ENCODE measurements at regions not wholly inside any gene's neighbourhood (a gene's known extent, or its start where the extent isn't known, plus 50 kb on each side); places are given as distances from the start of the nearest gene placed in this dataset.
"Not testable (repeated sequence)": the region's sequence is repeated elsewhere in the genome, so short reads cannot be mapped to it uniquely, and the experiment has no call there.

DNA sequence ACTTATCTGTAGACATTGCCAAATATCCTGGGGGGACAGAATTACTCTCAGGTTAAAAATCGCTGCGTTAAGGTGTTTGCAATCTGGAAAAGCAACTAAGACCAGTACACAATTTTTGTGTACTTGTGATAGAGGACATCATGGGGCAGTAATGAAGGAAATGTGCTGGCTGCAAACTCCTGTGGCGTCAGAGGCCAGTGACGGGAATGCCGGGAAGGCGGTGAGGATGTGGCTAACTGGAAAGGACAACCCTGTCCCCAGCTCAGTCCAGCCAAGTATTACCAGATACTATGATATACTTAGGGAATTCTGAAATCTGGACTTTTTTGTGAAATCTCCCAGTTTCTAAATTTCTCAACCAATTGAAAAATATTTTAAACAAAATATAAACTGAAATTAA lies 103.1 kb upstream of the NANOS1 start:
- Histone ChIP-seq H3K9ac (no peak overlapping the region), H4K20me1 (no peaks in the 10 kb centered on the region), H3K4me3 (no peak overlapping the region), H3K4me2 (0 out of 22 replicates have a peak overlapping the region, but pooled peaks of 1 of the 11 experiments have one; percentile 30), H3K27ac (peak overlapping the region in 1 of 11 experiments; percentile 63; a peak in 2 of 22 replicates), H3K4me1 (peaks cover 0 to 18% (median 0%) of the 10 kb centered on the region in 10 experiments; a peak in 5 of 20 replicates), H3K27me3 (no peaks in the 10 kb centered on the region), H3K9me3 (replicated peaks in 1 of 11) (peaks cover 28 to 37% (median 30%) of the 10 kb centered on the region in 11 experiments), H3K36me3 (no peaks in the 10 kb centered on the region)
- no peak for TF ChIP-seq Cebpa-rat (IDR thresholded peaks at IDR 0.05)

DNA sequence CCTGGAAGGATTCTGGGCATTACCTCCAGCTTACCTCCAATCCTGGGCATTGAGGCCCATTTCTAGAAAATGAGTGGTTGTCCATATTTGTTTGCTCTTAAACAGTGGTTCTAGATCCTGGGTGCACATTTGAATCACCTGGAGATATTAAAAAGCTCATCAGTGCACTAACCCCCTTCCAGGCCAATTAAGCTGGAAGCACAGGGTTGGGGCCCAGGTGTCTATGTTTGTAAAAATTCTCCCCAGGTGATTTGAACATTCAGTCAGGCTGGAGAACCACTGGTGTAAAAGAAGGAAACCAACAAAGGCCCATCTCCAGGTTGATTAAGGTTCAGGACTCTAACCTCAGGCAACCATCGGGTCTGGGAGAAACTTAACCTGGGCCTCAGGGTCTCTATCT lies 102.6 kb upstream of the NANOS1 start:
- no peak for TF ChIP-seq Cebpa-rat (IDR thresholded peaks at IDR 0.05)
- Histone ChIP-seq H3K4me2 (peak overlapping the region in 2 of 11 experiments; percentile 30 to 60; a peak in 4 of 22 replicates), H3K27ac (peak overlapping the region in 2 of 11 experiments; percentile 63 to 67; a peak in 3 of 22 replicates), H3K27me3 (no peaks in the 10 kb centered on the region), H3K4me1 (peaks cover 0 to 18% (median 0%) of the 10 kb centered on the region in 10 experiments; a peak in 5 of 20 replicates), H3K36me3 (0 out of 22 replicates have a peak, but pooled peaks cover 0 to 2% (median 0%) of the 10 kb centered on the region in 11 experiments), H4K20me1 (no peaks in the 10 kb centered on the region), H3K9ac (no peak overlapping the region), H3K9me3 (replicated peaks in 1 of 11) (peaks cover 32 to 42% (median 35%) of the 10 kb centered on the region in 11 experiments), H3K4me3 (no peak overlapping the region)

DNA sequence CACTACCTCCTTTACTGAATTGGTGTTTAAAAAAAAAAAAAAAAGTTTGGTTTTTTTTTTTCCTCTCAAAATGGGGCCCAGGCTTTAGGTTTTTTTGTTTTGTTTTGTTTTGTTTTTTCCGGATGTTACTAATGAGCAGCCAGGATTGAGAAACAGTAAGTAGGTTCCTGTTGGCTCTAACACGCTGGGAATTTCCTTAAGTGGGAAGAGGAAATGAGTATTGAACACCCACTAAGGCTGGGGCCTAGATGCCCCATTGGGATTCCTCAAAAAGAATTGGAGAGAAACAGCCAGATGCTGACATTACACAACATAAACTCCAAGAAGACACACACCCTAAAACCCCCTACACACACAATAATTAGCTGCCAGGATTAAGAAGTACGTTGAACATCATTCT lies 102.2 kb upstream of the NANOS1 start:
- Histone ChIP-seq H3K27me3 (no peaks in the 10 kb centered on the region), H3K36me3 (0 out of 22 replicates have a peak, but pooled peaks cover 0 to 6% (median 0%) of the 10 kb centered on the region in 11 experiments), H3K9me3 (replicated peaks in 1 of 11) (peaks cover 37 to 46% (median 39%) of the 10 kb centered on the region in 11 experiments), H4K20me1 (no peaks in the 10 kb centered on the region), H3K9ac (no peak overlapping the region), H3K4me2 (peak overlapping the region in 3 of 11 experiments; percentile 29 to 60 (median 30); a peak in 4 of 22 replicates), H3K4me1 (peaks cover 0 to 18% (median 0%) of the 10 kb centered on the region in 10 experiments; a peak in 5 of 20 replicates), H3K4me3 (no peak overlapping the region), H3K27ac (peak overlapping the region in 2 of 11 experiments; percentile 63 to 67; a peak in 3 of 22 replicates)
- no peak for TF ChIP-seq Cebpa-rat (IDR thresholded peaks at IDR 0.05)

DNA sequence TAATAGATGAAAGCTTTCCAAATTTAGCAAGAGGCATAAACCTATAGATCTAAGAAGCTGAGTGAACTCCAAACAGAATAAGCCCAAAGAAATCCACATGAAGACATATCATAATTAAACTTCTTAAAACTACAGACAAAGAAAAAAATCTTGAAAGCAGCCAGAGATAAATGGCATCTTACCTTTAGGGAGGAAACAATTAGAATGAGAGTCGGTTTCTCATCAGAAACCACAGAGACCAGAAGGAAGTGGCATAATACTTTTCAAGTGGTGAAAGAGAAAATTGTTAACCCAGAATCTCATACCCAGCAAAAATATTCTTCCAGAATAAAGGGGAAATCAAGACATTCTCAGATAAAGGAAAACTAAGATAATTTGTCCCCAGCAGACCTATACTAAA lies 98.9 kb upstream of the NANOS1 start:
- Histone ChIP-seq H3K4me1 (peaks cover 0 to 18% (median 0%) of the 10 kb centered on the region in 10 experiments; a peak in 5 of 20 replicates), H3K4me2 (no peak overlapping the region), H3K9me3 (replicated peaks in 1 of 11) (peaks cover 45 to 61% (median 50%) of the 10 kb centered on the region in 11 experiments), H4K20me1 (no peaks in the 10 kb centered on the region), H3K4me3 (no peak overlapping the region), H3K36me3 (0 out of 22 replicates have a peak, but pooled peaks cover 0 to 6% (median 0%) of the 10 kb centered on the region in 11 experiments), H3K9ac (no peak overlapping the region), H3K27ac (no peak overlapping the region), H3K27me3 (no peaks in the 10 kb centered on the region)
- no peak for TF ChIP-seq Cebpa-rat (IDR thresholded peaks at IDR 0.05)

DNA sequence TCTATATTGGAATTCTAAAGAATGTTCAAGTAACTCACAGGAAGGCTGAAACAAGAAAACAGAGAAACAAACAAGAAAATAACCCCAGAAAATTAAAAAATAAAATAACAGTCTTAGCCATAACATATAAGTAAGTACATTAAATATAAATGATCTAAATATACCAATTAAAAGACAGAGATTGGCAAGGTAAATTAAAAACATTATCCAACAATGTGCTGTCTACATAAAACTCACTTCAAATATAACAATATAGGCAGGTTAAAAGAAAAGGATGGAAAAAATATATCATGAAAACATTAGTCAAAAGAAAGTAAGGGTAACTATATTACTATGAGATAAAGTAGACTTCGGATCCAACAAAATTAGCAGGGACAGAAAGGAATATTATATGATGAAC lies 98.1 kb upstream of the NANOS1 start:
- Histone ChIP-seq H4K20me1 (no peaks in the 10 kb centered on the region), H3K27ac (no peak overlapping the region), H3K36me3 (0 out of 22 replicates have a peak, but pooled peaks cover 0 to 6% (median 0%) of the 10 kb centered on the region in 11 experiments), H3K9me3 (replicated peaks in 1 of 11) (peaks cover 45 to 61% (median 50%) of the 10 kb centered on the region in 11 experiments), H3K4me2 (no peak overlapping the region), H3K4me1 (peaks cover 0 to 18% (median 0%) of the 10 kb centered on the region in 10 experiments; a peak in 5 of 20 replicates), H3K27me3 (no peaks in the 10 kb centered on the region), H3K9ac (no peak overlapping the region), H3K4me3 (no peak overlapping the region)
- TF ChIP-seq Cebpa-rat (IDR thresholded peaks at IDR 0.05), result no peak

DNA sequence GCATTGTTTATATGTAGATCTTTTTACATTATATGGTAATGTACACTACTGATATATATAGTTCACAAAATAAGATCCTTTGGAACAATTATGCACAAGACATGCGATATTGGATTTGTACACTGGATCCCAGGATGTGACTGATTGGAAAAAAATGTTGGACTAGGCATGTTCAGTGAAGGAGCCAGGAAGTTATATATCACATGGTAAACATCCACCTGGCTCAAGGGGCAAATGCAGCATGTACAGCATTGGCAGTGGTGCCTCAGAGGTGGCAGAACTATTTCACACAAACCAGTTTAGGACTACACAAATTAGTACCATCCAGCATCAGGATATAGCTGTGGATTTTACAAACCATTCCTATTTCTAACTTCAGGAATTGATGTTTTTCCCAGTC lies 97.4 kb upstream of the NANOS1 start:
- not testable (repeated sequence) for H3K36me3 ChIP-seq, H3K4me2 ChIP-seq, H3K27me3 ChIP-seq, H3K4me3 ChIP-seq, H4K20me1 ChIP-seq, H3K9ac ChIP-seq, H3K27ac ChIP-seq
- Histone ChIP-seq H3K4me1 (peaks cover 0 to 11% (median 0%) of the 10 kb centered on the region in 10 experiments; a peak in 4 of 20 replicates), H3K9me3 (replicated peaks in 1 of 11) (peaks cover 45 to 61% (median 50%) of the 10 kb centered on the region in 11 experiments)

DNA sequence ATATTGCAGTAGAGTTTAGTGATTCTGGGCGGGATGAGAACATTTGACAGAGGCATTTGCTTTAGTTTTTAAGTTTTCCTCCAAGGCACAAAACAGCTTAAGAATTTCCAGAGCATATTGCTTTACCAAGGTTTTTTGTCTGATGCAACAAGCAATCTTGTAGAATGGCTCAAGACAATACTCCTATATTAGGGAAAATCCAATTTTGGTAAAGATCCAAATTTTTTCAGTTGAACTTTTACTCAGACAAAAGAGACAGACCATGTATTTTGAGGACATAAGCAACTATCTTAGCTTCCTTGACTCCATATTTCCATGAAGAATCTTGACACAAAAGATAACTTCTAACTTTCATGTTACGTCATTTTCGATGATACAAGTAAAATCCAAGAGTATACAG lies 92.3 kb upstream of the NANOS1 start:
- TF ChIP-seq Cebpa-rat (IDR thresholded peaks at IDR 0.05), result no peak
- 0 out of 22 replicates have a peak, but pooled peaks cover 0 to 1% (median 0%) of the 10 kb centered on the region in 11 experiments for H3K36me3 ChIP-seq
- H3K9ac ChIP-seq, result no peak overlapping the region
- peaks cover 9 to 26% (median 21%) of the 10 kb centered on the region in 11 experiments for H3K9me3 ChIP-seq (replicated peaks in 1 of 11)
- no peak overlapping the region for H3K4me2 ChIP-seq
- no peak overlapping the region for H3K4me3 ChIP-seq
- H4K20me1 ChIP-seq, result no peaks in the 10 kb centered on the region
- H3K27ac ChIP-seq, result no peak overlapping the region
- no peaks in the 10 kb centered on the region for H3K27me3 ChIP-seq
- H3K4me1 ChIP-seq, result no peaks in the 10 kb centered on the region

DNA sequence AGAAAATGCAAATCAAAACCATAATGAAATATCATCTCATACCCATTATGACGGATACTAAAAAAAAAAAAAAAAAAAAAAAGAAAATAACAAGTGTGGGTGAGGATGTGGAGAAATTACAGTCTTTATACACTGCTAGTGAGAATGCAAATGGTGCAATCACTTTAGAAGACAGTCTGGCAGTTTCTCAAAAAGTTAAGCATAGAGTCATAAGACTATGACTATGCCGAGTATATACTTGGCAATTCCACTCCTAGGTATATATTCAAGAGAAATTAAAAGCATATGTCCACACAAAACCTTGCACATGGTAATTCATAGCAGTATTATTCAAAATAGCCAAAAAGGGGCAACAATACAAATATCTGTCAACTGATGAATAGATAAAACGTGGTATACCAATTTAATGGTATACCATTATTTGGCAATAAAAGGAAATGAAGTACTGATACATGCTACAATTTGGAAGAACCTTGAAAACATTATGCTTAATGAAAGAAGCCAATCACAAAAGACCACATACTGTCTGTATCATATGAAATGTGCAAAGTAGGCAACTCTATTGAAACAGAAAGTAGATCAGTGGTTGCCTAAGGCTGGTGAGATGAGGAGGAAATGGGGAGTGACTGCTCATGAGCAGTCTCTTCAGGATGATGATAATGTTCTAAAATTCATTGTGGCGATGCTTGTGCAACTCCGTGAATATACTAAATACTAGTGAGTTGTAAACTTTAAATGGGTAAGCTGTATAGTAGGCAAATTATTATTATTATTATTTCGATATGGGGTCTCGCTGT lies 90.1 kb upstream of the NANOS1 start:
- no peak overlapping the region for H3K4me3 ChIP-seq
- no peak for TF ChIP-seq Cebpa-rat (IDR thresholded peaks at IDR 0.05)
- no peaks in the 10 kb centered on the region for H4K20me1 ChIP-seq
- no peak overlapping the region for H3K27ac ChIP-seq
- peaks cover 0 to 16% (median 8%) of the 10 kb centered on the region in 11 experiments; a peak in 10 of 22 replicates for H3K9me3 ChIP-seq (replicated peaks in 1 of 11)
- H3K4me1 ChIP-seq, result no peaks in the 10 kb centered on the region
- no peak overlapping the region for H3K4me2 ChIP-seq
- H3K9ac ChIP-seq, result no peak overlapping the region
- no peaks in the 10 kb centered on the region for H3K36me3 ChIP-seq
- H3K27me3 ChIP-seq, result no peaks in the 10 kb centered on the region

DNA sequence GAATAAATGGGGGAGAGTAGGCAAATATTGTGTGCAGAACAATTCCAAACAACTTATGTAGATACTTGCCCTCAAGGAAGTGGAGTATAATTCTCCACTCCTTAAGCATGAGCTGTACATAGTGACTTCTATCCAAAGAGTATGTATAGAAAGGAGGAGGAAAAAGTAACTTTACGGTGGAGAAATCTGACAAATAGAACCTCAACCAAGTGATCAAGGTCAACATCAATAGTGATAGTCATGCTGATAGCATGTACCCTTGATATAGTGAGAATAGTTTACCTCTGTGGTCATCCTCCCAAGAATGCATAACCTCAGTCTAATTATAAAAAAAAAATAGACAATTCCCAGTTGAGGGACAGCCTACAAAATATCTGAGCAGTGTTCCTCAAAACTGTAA lies 89.1 kb upstream of the NANOS1 start:
- Histone ChIP-seq H4K20me1 (no peaks in the 10 kb centered on the region), H3K9ac (no peak overlapping the region)

More for the DNA sequence above, 89.1 kb upstream of the NANOS1 start:
- no peak overlapping the region for H3K4me2 ChIP-seq
- H3K4me3 ChIP-seq, result no peak overlapping the region
- no peak for TF ChIP-seq Cebpa-rat (IDR thresholded peaks at IDR 0.05)
- peaks cover 0 to 16% (median 8%) of the 10 kb centered on the region in 11 experiments; a peak in 10 of 22 replicates for H3K9me3 ChIP-seq (replicated peaks in 1 of 11)
- H3K27me3 ChIP-seq, result no peaks in the 10 kb centered on the region
- no peaks in the 10 kb centered on the region for H3K36me3 ChIP-seq
- no peak overlapping the region for H3K27ac ChIP-seq
- H3K4me1 ChIP-seq, result no peaks in the 10 kb centered on the region

Measured in BLaER1 treated with 17β-estradiol and CSF1 and Interleukin-3, amounts not matched to agents 10 nM and 100 nM (cell line).